Colonic mucosa (tissue), 4 donors: ENCODE measurements at regions not wholly inside any gene's neighbourhood (a gene's known extent, or its start where the extent isn't known, plus 50 kb on each side); places are given as distances from the start of the nearest gene placed in this dataset.
"Not testable (repeated sequence)": the region's sequence is repeated elsewhere in the genome, so short reads cannot be mapped to it uniquely, and the experiment has no call there.

Experiments used
- DNase-seq: peaks from one replicate; pipeline ENCODE4 v3.0.0-alpha.2; 2020
- H3K27ac ChIP-seq: fragments of 200-600 bp; one replicate; pipeline ENCODE4 v1.8.0; 2021
- H3K27me3 ChIP-seq: fragments of 200-600 bp; one replicate; pipeline ENCODE4 v1.8.0; 2021
- H3K36me3 ChIP-seq: fragments of 200-600 bp; one replicate; pipeline ENCODE4 v1.8.0; 2021
- H3K4me1 ChIP-seq: fragments of 200-600 bp; one replicate; pipeline ENCODE4 v1.8.0; 2021; ENCODE audit warnings: mild to moderate bottlenecking
- H3K4me3 ChIP-seq: fragments of 200-600 bp; one replicate; pipeline ENCODE4 v1.8.0; 2021
- H3K9ac ChIP-seq, 2 donors: one replicate each; pipeline ENCODE4 v1.7.0; 2013; ENCODE audit warnings: control low read depth in 2 of 2, low read depth in 2 of 2, low read length in 2 of 2
- H3K9me3 ChIP-seq: fragments of 200-600 bp; one replicate; pipeline ENCODE4 v1.8.0; 2021
- CTCF ChIP-seq: fragments of 200-600 bp; IDR thresholded peaks from one replicate; pipeline ENCODE4 v1.8.0; 2022; ENCODE audit warnings: antibody characterized with exemption, mild to moderate bottlenecking
- intact Hi-C: fragments of 100-400 bp; cut with DNase I; formaldehyde crosslinking; loops from one replicate; pipeline ENCODE4 v1.14.1; 2022
- donor health status: healthy.
- donor health status: DM: no; HTN: no; CAD: no.
- donor health status: DM: no; HTN: no; CAD: no.

- Histone ChIP-seq H3K9me3 (no peaks in the 10 kb centered on the region), H3K27me3 (no peaks in the 10 kb centered on the region), H3K9ac (no peak overlapping the region), H3K36me3 (no peaks in the 10 kb centered on the region), H3K4me3 (no peak overlapping the region), H3K27ac (no peak overlapping the region), H3K4me1 (no peaks in the 10 kb centered on the region)
- intact Hi-C loops, result no loop called here
- DNase-seq, result no peak
- TF ChIP-seq CTCF, result no peak
Observed at GRCh38 chr18:76707534-76707933, 114.8 kb upstream of the ZNF236 start.

GRCh38 chr18:76704589-76704988, 117.8 kb upstream of the ZNF236 start:
- DNase-seq, H3K36me3 ChIP-seq, H3K27ac ChIP-seq, H3K27me3 ChIP-seq, H3K4me1 ChIP-seq, intact Hi-C loops, H3K9me3 ChIP-seq, H3K9ac ChIP-seq, H3K4me3 ChIP-seq: not testable (repeated sequence)

- intact Hi-C loops, result no loop called here
- H3K36me3 ChIP-seq, result no peaks in the 10 kb centered on the region
- DNase-seq, result no peak
- no peak overlapping the region for H3K27ac ChIP-seq
- no peaks in the 10 kb centered on the region for H3K4me1 ChIP-seq
- H3K27me3 ChIP-seq, result no peaks in the 10 kb centered on the region
- H3K9ac ChIP-seq, result no peak overlapping the region
- TF ChIP-seq CTCF, result no peak
- H3K4me3 ChIP-seq, result no peak overlapping the region
- H3K9me3 ChIP-seq, result no peaks in the 10 kb centered on the region
Observed at GRCh38 chr18:76699923-76700322, 122.4 kb upstream of the ZNF236 start.

GRCh38 chr18:76697441-76697901, 124.9 kb upstream of the ZNF236 start:
- Histone ChIP-seq H3K9me3 (no peaks in the 10 kb centered on the region), H3K4me3 (no peak overlapping the region), H3K36me3 (no peaks in the 10 kb centered on the region), H3K9ac (peak overlapping the region; percentile 30 to 40), H3K27ac (no peak overlapping the region), H3K27me3 (no peaks in the 10 kb centered on the region), H3K4me1 (no peaks in the 10 kb centered on the region)
- intact Hi-C loops, result no loop called here
- DNase-seq, result no peak
- TF ChIP-seq CTCF, result no peak

GRCh38 chr18:76691800-76692199, 130.6 kb upstream of the ZNF236 start:
- intact Hi-C loops, result no loop called here
- no peak for DNase-seq
- Histone ChIP-seq H3K4me1 (no peaks in the 10 kb centered on the region), H3K27me3 (no peaks in the 10 kb centered on the region), H3K9ac (no peak overlapping the region), H3K36me3 (no peaks in the 10 kb centered on the region), H3K4me3 (no peak overlapping the region), H3K9me3 (no peaks in the 10 kb centered on the region), H3K27ac (no peak overlapping the region)
- no peak for TF ChIP-seq CTCF

GRCh38 chr18:76689646-76690264, 132.6 kb upstream of the ZNF236 start:
- no peaks in the 10 kb centered on the region for H3K36me3 ChIP-seq
- no peak for DNase-seq
- intact Hi-C loops, result loop anchor here (5.0 kb wide), 1 partner anchor 292 kb away; no protein-coding TSS in a partner anchor
- no peaks in the 10 kb centered on the region for H3K4me1 ChIP-seq
- H3K27me3 ChIP-seq, result no peaks in the 10 kb centered on the region
- no peak for TF ChIP-seq CTCF
- H3K27ac ChIP-seq, result no peak overlapping the region
- no peaks in the 10 kb centered on the region for H3K9me3 ChIP-seq
- H3K9ac ChIP-seq, result no peak overlapping the region
- no peak overlapping the region for H3K4me3 ChIP-seq
